Embryonic facial prominence (tissue), 1 donor: ENCODE measurements at regions not wholly inside any gene's neighbourhood (a gene's known extent, or its start where the extent isn't known, plus 50 kb on each side); places are given as distances from the start of the nearest gene placed in this dataset.

Experiments
- DNase-seq: peaks from one replicate; pipeline ENCODE4 v3.0.0-alpha.2; 2016; ENCODE audit errors: extremely low spot score

DNA sequence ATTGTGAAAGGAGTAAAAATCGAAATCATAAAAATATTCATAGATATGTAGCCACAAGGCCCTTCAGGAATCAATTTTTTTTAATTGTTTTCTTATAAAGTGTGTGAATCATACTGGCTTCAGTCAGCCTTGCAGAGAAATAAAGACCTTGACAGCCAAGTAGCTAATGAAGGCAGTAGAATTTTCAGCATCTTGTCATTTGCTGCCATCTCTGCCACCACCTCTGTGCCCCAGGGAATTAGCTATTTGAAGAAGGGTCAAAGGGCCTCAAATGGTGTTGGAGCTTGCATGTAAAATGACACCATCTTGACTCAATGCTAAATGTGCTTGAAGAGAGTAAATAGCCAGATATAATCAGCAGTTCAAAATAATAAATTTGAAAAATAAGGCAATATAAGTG, 359.4 kb upstream of the DCN start:
- DNase-seq = no peak

DNA sequence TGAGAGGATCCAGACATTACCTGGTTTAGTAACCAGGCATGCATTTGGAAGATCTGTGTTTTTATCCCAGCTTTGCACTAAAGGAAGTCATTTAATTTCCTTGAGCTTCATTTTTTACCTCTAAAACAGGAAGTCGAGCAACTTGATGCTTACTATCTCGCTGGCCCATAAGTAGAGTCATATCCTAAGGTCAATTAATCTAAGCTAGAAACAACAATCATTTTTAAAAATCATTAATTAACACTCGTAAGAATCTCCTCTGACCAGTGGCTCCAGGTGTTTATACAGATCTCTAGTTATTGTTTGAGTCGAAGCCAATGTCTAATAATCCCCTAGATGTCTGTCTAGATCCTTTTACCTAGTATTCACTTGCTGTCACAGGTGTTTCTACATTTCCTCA, 355.8 kb upstream of the DCN start:
- DNase-seq = no peak

DNA sequence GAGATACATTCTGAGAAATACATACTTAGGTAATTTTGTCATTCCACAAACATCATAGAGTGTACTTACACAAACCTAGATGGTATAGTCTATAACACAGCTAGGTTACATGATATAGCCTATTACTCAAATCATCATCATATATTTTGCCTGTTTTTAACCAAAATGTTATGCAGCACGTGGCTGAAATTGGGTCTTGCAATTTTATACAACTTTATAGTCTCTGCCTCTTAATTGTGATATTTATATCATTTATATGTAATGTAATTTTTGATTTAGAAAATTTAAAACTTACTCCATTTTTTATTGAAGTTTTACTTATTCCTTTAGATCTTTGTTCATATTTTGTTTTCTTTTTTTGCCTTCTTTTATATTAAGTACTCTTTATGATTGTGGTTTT, 350.7 kb upstream of the DCN start:
- DNase-seq = no peak

DNA sequence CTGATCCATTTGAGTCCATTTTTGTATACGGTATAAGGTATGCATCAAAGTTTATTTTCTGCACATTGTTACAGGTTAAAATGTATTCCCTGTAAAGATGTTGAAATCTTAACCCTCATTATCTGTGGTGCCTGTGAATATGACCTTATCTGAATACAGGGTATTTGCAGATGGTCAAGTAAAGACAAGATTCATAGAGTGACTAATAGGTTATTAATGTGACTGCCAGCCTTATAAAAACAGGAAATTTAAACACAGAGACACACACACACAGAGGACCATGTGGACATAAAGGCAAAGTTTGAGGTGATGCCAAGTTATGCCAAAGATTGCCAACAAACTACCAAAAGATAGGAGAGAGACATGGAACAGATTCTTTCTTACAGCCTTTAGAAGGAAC, 347.2 kb upstream of the DCN start:
- DNase-seq = no peak

DNA sequence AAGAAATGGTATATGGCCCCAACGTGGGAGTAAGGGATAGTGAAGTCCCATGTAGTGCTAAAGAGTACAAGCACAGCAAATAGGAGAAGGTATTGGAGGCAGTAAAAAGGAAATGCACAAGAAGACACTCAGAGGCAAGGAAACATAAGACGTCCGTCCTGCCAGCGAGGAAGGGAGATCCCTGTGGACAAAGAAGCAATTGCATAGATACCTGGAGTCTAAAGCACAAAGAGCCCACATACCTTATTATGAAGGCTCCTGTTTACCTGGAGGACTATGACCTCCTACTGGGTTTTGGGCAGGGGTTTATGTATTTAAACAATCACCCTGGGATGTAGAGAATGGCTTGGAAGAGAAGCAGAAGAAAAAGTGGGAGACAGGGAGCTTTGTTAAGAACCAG, 341.2 kb upstream of the DCN start:
- no peak for DNase-seq

DNA sequence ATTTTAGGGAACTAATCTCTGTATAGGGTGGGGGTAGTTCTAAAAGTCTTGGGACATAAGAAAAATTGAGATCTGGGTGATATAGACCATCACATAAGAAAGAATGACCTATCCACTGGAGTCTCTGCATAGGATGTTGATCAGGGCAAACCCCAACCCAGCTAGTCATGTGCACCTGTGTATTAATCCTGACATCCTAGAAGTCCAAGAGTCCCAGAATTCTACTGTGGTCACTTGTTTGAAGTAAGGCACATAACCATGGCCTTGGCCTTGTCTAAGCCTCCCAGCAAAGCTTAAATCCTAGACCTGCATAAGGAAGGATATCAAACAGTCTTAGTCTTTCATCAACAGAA, 334.1 kb upstream of the DCN start:
- no peak for DNase-seq

DNA sequence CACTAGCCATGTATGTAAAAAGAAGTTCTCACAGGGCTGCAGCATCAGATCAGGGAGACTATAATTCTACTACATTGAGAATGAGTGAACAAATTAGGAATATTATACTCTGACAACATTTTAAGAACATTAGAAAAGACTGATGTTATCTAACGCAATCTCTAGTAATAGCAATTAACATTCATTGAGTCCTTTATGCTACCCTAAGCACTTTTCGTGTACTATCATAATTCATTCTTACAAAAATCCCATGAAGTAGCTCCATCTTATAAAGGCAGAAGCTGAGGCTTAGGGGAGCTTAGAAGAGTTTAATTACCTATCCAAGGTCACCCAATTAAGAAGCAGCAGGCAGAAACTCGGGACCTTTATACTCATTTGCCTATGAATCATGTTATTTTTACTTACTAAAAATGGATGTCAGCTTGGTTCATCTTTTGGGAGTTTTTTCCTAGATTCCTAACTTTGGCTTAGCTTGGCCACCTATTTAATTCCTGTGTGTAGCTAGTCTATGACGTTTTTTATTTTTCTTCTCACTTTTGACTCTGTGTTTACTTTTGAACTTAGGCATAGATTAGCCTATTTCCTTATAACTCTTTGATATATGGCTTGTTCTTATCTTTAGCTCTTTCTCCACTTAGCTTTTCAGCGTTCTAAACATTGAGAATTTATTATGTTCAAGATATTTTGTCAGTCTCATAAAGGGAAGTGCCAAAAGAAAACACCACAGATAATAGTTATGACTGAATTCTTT, 333.5 kb upstream of the DCN start:
- no peak for DNase-seq

DNA sequence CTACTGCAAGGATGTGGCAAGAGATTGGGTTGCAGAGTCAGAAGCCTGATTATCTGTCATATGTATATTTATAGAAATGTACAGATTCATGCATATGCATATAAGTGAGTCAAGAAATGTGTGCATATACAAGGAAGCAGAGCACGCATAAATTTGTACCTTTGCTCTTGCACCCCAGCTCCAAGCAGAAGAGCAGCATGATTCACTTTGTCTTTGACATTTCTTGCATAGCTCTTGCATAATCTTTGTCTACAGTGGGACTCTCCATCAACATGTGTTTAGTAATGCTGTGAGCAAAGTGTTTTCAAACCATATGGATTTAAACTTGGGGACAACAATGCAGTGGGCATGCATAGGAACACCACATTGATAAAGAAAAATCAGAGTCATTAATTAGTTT, 330.7 kb upstream of the DCN start:
- DNase-seq = no peak

DNA sequence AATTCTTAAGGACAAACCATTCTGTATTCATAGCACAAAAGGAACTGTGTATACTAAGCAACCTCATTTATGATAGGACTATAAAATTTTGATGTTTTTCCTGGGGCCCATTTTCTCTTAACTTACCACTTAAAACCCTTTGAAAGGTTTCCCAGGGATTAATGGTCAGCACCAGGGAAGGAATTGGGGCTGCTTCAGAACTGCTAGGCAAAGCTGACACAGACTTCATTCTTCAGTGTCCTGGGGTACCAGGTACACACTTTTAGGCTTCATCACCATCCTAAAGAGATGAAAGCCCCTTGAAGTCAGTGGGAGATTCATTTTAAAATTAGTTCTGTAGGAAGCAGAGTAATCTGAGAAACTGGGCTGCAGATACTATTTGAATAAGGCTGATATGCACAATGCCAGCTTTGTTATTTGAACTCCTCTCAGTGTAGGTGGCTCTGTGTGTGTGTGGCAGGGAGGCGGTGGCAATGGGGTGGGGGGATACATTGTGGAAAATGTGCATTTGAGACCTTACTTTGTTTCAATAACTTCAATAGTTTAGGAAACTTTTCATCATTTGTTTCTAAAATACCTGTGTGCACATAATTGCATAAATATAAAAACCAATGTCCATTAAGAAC, 329.3 kb upstream of the DCN start:
- DNase-seq = no peak

DNA sequence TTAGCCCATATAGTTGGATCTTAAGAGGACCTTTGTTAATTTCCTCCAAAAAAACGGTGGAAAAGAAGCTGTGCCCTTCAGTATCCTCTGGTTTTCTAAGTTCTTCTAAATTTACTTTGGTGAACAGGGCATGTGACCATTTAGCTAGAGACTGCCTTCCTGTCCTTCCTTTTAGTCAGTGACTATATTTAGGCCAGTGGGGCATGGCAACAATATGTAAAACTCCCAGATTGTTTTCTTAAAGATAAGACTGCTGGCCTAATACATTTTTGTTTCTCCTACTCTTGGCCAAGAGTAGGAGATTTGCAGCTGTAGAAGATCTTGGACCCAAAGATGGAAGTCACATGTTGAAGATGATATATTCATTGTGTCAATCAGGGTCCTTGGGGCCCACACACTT, 325.1 kb upstream of the DCN start:
- DNase-seq = no peak

DNA sequence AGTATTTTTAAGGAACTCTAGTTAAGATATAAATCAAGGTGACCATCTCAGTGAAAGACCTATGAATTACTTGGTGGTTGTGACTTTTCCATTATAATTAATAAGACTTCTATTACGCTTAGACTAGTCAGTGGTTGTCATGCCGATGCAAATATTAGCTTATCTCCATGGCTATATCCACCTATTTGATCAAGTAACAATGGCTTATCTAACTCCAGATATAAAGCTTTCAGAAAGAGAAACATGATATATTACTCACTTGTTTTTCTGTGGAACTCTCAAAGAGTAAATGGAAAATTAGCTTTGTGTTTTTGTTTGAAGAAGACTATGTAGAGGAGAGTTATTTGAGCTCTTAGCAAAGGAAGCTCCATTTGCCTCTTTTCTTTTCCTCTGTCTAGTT, 323.8 kb upstream of the DCN start:
- DNase-seq = no peak

DNA sequence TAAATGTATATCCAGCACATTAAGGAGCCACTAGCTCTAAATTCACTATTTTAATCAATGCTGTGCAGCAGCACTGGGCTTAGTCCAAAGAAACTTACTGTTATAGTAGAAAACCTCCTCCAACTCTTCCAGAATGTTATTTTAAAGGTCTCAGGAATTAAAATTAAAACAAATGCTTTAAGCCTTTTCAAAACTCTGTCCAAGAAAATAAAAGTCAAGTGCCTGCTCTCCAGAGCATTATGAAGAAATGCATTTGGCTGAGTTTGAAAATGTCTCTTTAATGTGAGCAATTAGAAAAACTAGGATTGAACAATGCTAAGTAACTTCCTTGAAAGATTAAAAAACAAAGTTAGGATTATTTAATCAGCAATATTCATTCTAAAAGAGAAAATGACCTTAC, 322.4 kb upstream of the DCN start:
- DNase-seq = no peak

DNA sequence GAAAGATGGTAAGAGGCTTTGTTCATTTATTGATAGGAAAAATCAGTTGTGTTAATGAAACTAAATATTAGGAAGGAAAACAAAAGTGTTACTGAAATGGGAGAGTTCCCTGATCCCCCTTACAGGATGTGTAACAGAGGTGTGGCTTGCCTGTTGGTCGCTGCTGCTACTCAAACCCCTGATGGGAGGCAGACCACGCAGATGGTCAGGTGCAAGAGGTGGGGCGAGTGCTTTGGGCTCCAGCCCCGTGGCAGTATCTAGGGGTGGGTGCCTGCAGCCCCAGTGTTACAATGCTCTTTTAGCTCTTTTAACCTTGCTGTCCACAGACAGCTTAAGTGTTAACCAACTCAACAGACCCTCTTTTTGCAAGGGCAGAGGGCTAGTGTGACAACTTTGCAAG, 319.6 kb upstream of the DCN start:
- DNase-seq = no peak

DNA sequence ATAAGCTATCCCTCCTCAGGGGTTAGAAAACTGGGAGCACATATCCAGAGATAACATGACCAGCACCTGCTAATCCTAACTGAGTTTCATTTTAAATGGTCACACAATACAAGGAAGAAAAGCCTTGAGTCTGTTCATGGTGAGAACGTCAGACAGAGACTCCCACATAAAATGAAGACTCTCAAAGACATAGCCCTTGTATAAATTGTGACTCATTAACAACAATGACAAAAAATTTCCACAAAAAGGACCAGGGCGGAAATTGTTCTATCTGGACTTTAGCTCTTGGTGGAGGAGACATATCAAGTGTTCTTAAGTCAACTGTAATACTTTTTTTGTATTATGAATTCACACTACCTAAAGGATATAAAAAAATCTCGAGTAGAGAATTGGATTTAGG, 313.7 kb upstream of the DCN start:
- no peak for DNase-seq

DNA sequence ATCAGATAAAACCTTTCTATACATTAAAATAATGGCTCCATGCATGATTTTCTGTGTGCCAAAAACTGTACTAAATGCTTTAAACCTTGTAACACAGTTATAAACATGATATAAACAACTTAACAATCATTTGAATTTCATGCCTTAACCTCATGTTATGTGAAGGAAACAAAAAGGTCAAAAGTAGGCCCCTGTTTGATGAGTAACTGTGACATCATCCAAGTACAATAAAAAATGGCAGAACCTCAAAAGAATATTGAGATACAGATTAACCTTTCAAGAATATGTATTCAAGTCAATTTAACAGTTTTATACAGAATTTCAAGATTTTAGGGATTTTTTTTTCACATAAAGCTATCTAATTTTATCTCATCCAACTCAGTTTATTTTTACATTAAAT, 310.7 kb upstream of the DCN start:
- no peak for DNase-seq

DNA sequence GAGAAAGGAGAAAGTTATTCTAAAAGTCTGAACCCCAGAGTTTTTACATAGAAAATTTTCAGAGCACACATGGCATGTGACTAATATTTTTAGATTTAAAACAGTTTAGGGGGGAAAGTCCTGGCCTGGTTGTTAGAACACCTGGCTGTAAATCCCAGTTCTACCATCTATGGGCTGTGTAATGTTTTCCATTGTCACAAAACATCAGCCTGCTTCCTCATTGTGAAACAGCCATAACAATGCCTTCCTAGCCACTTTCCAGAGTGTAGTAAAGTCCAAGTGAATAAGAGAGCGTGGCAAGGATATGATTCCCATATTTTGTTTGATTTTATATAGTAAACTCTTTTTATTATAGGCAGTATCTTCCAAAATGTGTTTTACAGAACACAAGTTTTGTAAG, 310.0 kb upstream of the DCN start:
- DNase-seq = no peak

DNA sequence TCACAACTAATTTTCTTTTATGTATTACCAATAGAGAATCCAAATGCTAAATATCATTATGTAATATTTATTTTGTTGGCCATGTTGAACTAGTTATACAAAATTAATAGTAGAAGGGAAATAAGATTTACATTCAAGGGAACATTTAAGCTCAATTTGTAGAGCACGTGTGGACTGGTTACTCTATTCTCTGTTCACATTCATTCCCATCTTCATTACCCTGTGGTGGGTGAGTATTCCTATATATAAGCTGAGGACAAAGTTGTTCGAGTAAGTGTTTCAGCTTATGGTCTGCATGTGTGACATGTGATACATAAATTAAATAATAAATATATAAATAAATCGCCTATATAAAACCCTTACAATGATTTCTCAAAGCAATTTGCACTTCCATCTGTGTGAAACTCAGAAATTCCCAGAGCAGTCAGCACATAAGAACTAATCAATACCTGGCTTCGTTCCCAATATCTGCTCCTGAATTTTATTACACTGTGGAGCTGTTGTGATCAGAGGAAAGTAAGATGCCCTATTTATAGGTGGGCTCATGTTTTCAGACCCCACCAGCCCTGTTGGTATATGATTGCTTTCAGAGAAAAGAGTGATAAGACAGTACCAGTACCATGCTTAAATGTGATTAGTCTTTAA, 308.2 kb upstream of the DCN start:
- no peak for DNase-seq

DNA sequence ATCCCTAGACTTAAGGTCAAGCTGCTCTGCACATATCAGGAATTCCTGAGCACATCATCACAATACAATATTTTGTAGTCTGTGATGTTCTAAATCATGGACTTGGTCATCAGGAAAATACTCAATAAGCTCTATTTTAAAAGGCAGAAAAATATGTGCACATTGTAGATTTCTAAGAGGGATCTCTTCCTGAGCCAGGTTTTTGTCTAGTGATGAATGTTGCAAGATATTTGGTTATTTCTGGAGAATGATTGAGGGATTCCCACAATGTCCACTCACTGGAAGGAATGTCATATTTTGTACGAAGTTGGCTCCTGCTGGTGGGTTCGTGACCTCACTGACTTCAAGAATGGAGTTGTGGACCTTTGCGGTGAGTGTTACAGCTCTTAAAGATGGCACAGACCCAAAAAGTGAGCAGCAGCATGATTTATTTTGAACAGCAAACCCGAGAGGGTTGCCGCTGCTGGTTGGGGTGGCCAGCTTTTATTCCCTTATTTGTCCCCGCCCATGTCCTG, 300.9 kb upstream of the DCN start:
- DNase-seq = no peak

DNA sequence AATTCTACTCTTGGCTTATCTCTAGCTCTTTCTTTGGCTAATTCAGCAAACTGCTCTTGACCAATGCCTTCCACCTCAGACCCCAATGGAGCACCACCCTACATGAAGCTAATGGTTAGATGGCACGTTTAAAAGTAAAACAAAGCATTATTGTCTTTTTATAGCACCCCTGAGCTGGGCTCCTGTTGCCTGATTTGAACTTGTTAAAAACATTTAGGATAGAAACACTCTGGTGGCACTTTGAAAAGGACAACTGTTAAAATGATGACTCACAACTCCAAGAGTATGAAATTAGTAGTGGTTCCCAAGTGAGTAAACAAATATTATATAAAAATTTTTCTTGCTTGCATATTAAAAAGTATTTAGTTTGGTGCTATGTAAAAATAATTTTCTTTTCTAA, 299.6 kb upstream of the DCN start:
- no peak for DNase-seq

DNA sequence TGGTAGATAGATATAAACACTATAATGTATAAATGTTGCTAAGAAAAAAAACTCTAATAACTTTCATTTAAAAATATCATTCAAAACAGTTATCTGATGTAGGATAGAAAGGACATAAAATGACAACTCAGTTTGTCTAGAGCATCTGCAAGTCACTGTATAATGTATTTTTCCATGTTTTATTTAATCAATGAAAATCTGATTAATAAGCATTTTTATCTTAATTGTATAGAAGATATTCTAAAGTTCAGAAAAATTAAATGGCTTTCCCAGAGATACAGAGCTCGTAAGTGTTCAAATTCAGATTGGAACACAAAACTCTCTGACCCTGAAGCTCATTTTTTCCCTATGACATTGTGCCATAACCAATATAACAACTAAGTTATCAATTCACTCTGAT, 295.9 kb upstream of the DCN start:
- DNase-seq = no peak

DNA sequence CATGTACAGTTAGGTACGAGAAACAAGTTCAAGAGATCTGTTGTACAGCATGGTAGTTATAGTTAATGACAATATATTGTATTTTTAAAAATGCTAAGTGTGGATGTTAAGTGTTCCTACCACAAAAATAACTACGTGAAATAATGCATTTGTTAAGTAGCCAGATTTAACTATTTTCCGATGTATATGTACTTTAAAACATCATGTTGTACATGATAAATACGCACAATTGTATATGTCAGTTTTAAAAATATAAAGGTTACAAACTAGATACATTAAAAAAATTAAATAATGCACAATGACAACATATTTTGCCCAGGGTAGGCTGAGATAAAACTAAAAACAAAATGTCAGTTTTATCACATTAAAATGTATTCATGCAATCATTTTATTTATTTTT, 285.1 kb upstream of the DCN start:
- DNase-seq = no peak

DNA sequence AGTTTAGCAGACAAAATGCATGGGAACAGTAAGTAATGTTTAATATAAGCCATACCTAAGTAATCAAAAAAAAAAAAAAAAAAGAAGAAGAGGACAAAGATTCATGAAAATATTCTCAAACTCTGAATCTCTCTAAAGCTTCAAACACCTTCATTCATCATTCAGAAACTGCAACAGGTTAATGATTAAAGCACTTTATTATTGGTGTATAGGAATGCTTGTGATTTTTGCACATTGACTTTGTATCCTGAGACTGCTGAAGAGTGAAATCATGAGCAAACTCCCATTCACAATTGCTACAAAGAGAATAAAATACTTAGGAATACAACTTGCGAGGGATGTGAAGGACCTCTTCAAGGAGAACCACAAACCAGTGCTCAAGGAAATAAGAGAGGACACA, 278.4 kb upstream of the DCN start:
- DNase-seq = no peak

DNA sequence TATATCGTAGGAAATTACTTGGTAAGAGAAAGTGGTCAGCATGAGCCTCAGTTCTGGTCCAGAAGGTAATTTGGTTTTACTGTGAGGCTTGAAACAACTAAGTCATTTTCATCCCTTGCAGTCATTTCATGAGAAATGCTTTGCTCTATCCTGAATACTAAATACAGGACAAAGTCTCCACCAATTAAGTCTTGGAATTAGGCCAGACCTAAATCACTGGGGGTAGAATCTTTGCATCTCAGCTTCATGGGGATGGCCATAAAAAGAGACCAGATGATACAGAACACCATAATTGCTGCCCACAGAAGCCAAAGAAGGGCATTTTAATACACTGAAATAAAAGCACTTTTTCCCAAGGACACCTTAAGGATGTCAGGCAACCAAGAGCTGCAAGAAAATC, 277.9 kb upstream of the DCN start:
- DNase-seq = no peak
